HG02981 (cell line): ENCODE measurements at regions not wholly inside any gene's neighbourhood (a gene's known extent, or its start where the extent isn't known, plus 50 kb on each side); places are given as distances from the start of the nearest gene placed in this dataset.
A peak's percentile ranks its signal among the peaks of the same experiment; 100 is the strongest.
"Not testable (repeated sequence)": the region's sequence is repeated elsewhere in the genome, so short reads cannot be mapped to it uniquely, and the experiment has no call there.

ENCODE experiments used
- ATAC-seq: cut with Tn5 transposase; IDR thresholded peaks from one replicate; pipeline ENCODE4 v1.9.1; 2021; ENCODE audit warnings: mild to moderate bottlenecking, moderate library complexity; ENCODE audit not compliant: unreplicated experiment

GRCh38 chr10:27391325-27391724, 112.8 kb upstream of the RAB18 start:
- no peak for ATAC-seq

- ATAC-seq = no peak
Observed at GRCh38 chr10:27390681-27391080, 113.4 kb upstream of the RAB18 start.

- ATAC-seq = no peak
Observed at GRCh38 chr10:27388761-27389399, 115.2 kb upstream of the RAB18 start.

DNA sequence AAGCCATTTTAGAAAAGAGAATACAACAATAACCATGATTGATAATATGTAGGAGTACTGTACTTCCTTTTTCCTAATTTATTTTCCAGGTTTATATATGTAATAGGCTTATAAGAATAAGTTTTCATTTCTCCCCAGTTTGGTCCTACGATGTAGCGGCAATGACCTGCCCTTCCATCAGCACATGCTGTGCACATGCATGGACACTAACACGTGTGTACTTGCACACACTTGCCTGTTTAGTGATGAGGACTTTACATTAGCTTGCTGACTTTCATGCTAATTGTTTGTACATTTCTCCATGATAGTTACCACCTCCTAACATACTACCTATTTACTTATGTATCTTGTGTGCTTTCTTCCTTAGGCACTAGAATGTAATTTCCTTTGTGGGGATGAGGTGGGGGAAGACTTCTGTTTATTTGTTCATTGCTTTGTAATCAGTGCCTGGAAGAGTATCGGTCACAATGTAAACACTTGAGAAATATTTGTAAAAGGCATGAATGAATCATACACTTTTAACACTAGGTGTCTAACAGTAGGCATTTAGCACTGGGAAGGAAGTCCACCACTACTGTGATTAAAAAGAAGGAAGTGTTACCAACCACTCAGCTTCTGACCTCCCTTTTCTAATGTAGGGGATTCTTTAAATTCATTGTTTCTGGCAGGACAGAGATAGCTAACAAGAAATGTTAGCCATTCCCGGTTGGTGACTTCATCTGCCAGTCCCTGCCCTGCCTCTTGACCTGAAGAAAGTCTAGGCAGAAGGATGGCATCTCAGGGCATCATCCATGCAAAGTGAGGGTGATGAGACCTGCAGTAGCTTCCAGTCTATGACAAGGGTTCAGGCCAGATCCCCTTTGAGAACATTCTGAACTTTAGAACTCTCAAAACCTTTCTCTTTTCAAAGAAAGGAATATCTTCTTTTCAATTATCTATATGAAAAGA, 120.2 kb upstream of the RAB18 start:
- ATAC-seq = no peak

GRCh38 chr10:27382176-27382575, 121.9 kb upstream of the RAB18 start:
- ATAC-seq = no peak

DNA sequence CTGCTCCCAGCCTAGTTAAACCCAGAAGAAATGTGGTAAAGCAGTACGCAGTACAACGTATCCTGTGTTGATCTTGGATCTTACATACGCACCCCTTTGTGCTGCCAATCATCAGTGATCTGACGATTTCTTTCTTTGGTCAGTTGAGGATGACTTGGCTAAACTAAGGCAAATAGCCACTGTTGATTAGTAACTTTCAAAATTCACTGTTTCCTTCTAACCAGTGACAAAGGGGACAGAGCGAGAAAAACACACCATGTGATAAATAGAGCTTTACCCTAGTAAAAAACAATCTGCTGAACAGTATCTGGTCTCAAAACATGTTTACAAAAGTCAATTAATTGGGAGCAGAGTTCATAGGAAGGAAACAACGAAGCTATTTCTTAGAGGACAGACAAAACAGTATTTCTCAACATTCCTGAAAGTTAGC, 123.2 kb upstream of the RAB18 start:
- ATAC-seq = no peak

DNA sequence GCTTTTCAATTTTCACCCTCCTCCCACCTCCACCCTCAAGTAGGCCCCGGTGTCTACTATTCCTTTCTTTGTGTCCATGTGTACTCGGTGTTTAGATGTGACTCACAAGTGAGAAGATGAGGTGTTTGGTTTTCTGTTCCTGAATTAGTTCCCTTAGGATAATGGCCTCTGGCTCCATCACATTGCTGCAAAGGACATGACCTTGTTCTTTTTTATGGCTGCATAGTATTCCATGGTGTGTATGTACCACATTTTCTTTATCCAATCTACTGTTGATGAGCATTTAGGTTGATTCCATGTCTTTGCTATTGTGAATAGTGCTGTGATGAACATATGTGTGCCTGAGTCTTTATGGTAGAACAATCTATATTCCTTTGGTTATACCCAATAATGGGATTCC, 125.1 kb upstream of the RAB18 start:
- ATAC-seq = not testable (repeated sequence)

DNA sequence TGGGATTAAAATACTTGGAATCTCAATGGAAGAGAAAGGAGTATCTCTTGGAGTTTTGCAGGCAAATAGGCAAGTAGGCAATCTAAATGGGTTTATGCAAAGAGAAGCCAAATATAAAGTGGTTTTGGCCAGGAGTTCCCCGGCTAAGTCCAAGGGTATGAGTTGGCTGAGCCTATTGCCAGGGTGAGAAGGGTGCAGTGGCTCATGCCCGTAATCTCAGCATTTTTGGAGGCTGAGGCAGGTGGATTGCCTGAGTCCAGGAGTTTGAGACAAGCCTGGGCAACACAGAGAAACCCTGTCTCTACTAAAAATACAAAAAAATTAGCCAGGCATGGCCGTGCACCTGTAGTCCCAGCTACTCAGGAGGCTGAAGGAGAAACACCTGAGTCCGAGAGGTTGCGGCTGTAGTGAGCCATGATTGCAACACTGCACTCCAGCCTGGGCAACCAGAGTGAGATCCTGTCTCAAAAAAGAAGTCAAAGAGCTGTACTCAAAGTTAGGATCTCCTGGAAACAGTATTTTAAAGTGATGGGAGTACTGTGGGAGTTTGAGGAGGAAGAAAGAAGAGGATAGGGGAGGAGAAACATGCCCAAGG, 130.4 kb upstream of the RAB18 start:
- ATAC-seq = no peak

GRCh38 chr10:27372095-27372494, 131.5 kb upstream of the ACBD5 start:
- no peak for ATAC-seq

DNA sequence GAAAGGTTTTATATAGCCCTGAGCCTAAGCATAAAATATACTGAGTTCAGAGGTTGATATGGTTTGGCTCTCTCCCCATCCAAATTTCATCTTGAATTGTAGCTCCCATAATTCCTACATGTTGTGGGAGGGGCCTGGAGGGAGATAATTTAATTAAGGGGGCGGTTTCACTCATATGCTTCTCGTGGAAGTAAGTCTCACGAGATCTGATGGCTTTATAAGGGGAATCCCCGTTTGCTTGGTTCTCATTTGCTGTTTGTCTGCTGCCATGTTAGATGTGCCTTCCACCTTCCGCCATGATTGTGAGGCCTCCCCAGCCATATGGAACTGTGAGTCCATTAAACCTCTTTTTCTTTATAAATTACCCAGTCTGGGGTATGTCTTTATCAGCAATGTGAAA, 130.8 kb upstream of the ACBD5 start:
- not testable (repeated sequence) for ATAC-seq

DNA sequence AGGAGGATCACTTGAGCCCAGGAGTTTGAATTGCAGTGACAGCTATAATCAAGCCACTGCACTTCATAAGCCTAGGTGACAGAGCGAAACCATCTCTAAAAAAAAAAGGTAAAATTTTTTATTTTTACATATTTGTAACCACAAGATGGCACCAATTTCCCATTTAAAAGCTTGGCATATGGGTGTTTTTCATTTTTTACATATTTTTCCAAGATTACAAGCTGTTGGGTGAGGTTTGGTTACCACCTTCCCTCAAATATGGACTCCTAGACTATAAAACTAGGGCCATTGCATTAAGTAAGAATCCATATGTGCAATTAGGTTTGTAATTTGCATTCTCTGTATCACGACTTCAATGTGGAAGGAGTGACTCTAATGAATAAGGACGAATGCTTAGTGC, 129.3 kb upstream of the ACBD5 start:
- no peak for ATAC-seq

GRCh38 chr10:27368706-27369105, 128.1 kb upstream of the ACBD5 start:
- ATAC-seq = no peak

DNA sequence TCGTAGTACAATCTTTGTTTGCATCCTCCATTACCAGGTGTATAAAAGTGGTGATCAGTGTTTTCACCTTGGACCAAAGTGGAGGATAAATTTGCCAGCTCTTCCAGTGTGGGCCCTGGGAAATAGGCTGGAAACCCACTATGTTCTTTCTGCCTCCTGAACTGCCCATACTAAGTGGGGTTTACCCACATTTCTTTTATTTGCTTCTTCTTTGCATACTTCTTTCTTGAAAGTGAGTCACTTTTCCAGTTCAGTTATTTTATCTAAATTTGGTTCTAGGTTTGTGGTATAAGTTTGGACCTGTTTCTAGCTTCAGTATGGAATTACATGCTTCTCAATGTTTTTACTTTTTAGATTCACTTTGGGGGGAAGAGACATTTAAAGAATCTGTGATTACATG, 126.2 kb upstream of the ACBD5 start:
- ATAC-seq = peak; percentile 51

GRCh38 chr10:27364028-27364427, 123.4 kb upstream of the ACBD5 start:
- no peak for ATAC-seq

DNA sequence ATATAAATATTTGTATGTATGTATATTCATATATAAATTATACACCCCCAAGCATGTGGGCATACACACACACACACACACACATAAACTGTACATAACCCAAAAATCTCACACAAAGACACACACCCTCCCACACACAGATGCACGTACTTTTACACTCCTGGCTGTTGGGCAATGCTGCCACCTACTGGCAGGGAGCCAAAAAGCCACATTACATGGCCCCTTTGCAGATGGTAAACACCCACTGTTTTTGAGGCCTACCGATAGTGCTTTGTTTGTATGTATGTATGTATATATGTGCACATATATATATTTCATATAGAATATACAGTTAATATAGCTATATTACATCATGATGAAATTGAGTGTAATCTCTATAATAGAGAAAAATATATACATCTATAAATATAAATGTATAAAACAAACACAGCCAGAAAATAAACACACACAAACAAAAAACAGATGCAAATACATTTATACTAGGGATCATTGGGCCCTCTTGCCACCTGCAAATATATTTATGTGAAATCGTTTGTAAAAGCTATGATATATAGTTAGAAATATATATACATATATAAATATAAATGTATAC, 120.1 kb upstream of the ACBD5 start:
- ATAC-seq = peak; percentile 91

DNA sequence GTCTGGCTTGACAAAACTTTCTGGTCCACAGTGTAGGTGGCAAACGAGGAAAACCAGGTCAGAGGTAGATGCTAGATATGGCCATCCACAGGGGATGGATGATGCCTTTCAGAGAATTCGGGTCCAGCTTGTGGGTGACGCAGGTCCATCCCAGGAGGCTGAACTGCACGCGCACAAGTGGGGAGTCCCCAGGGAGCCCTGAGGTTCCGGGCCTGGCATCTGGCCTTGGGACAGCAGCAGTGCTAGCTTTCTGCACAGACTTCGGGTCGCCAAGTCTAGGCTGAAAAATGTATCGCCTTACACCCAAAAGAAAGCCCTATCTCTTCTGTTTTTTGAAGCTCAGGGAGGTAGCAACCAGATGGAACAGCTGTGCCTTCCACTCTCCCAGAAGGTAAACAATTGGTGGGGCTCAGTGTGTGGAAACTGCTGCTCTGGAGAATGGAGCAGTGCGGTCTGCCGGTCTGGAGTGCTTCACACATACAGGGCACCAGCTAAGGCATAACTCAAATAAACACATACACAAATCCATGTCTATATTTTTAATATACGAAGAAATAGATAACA, 119.3 kb upstream of the ACBD5 start:
- no peak for ATAC-seq

GRCh38 chr10:27356738-27357137, 116.1 kb upstream of the ACBD5 start:
- no peak for ATAC-seq

DNA sequence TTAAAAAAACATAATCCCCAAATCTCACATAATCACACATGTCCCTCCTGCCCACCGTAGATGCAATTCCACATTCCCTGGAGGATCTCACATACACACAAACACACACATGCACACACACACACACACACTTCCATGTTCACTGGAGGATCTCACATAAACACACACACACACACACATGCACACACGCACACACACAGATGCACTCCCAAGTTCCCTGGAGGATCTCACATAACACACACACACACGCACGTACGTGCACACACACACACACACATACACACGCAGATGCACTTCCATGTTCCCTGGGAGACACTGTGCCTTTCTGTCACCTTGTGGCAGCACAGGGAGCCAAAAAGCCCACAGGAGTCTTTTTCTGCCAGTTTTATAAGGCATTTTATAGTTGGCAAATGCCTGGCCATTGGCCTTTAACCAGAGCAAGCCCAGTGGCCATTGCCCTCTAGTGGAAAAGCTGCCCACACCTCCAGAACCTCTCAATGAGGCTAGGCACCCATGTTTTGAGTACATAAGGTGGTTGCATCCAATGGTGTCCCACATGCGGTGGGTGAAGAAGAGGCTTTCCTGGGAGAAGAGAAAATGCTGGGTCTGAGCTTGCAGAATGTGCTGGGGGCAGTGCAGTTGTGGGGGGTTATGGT, 115.4 kb upstream of the ACBD5 start:
- no peak for ATAC-seq

DNA sequence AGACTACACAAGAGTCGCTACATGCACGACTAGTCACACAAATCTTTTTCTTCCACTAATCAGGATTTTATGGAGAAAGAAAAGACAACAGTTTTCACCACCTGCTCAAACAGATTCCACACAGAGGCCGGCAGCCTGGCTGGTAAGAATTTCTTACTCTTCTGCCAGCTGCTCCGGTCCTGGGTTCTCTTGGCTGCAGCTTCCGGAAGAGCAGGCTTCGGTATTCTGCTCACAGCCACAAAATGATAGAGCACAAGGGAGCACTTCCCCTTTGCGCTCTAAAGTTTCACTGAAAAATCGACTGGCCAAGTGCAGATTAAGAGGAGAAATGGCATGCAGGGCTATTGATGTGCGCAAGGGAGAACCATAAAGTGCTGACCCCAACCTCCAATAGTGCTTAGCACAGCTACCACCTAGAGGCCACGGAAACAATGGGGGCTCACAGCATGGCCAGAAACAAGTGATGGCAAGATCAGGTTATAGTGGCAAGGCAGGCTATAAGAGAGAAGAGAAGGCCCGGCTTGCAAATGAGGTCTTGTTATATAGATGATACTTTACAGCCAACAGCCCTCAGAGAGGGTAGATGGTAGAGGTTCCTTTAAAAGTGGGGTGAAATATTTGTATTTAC, 114.2 kb upstream of the ACBD5 start:
- peak; percentile 91 for ATAC-seq

DNA sequence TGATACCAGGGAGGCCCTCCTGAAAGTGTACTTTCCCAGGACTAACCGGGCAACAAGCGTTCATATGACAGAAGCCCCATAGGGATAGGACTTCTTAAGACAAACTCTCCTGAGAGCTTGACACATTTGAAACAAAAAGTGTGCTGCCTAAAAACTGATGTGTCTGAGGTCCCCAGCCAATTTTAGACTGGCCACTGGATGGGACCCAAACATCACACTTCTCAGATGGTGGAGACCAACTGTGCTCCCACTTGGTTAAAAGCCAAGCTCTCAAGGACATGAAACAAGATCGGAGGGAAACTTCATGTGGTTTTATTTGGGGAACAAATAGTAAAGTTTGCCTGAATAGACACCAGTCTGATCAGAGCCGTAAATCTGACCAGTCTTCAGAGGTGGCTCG, 113.5 kb upstream of the ACBD5 start:
- ATAC-seq = peak; percentile 16
